HG02588 (cell line): ENCODE measurements at regions not wholly inside any gene's neighbourhood (a gene's known extent, or its start where the extent isn't known, plus 50 kb on each side); places are given as distances from the start of the nearest gene placed in this dataset.

Source experiments
- ATAC-seq: cut with Tn5 transposase; IDR thresholded peaks from one replicate; pipeline ENCODE4 v1.9.1; 2021; ENCODE audit warnings: mild to moderate bottlenecking, moderate library complexity; ENCODE audit not compliant: unreplicated experiment

DNA sequence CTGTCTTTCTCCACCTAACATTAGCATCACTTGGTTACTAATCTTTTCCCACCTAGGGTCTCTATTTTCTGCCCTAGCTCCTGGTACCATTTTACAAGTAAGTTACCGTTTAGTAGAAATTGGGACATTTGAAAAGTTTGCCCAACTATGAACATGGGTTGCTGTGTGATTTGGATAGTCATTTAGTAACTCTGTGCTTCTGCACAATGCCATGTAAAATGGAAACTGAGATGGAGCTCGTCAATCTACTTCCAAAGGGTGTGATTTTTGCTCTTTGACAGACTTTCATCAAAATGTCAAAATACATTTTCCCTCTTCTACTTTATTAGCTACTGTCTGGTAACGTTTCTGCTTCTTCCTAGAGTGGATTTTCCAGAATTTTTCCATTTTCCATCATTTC, 381.5 kb upstream of the B3GALT2 start:
- no peak for ATAC-seq

DNA sequence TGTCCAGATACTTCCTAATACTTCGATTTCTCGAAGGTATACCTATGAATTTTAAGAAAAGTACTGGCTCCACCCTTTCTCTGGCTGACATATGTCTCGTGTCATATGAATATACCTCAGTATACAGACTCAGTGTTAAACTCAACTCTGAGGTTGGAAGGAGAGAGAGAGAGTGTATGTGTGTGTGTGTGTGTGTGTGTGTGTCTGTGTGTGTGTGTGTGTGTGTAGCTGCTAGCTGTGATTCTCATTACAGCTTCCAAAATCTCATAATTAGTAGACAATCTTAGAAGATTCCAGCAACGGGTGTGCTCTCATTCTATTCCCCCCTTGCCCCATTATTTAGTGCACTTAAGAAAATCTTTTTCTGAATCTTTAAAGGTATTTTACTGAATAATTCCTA, 380.3 kb upstream of the B3GALT2 start:
- ATAC-seq = no peak

DNA sequence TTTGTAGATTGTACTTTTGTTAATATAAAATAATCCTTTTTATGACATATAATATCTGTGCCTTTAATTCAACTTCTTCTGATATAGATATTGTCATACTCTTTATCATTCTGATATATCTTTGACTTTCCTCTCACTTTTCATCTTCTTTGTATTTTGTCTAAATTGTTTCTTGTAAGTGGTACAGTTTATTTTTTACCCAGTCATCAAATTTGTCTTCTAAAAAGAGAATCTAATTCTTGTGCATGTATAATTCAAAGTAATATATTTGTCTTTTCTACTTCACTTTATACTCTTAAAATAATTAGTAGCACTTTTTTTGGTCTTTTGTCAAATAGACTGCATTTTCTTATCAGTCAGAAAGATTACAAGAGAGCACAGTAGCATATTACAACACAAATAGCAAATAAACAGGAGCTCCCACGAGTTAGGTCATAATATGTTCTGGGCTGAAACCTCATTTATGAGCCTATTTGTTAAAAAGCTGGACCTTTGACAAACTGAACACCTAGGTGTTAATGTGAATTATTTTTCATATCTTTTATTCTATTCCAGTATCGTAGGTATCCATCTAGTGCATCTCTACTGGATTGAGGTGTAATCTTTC, 379.7 kb upstream of the B3GALT2 start:
- ATAC-seq = no peak

GRCh38 chr1:193562121-193562520, 375.7 kb upstream of the B3GALT2 start:
- no peak for ATAC-seq

GRCh38 chr1:193558491-193559028, 372.1 kb upstream of the B3GALT2 start:
- no peak for ATAC-seq

GRCh38 chr1:193555662-193556441, 369.4 kb upstream of the B3GALT2 start:
- no peak for ATAC-seq

GRCh38 chr1:193553564-193553963, 367.2 kb upstream of the B3GALT2 start:
- ATAC-seq = no peak

- no peak for ATAC-seq
Measured at GRCh38 chr1:193552274-193552673, 365.9 kb upstream of the B3GALT2 start.

DNA sequence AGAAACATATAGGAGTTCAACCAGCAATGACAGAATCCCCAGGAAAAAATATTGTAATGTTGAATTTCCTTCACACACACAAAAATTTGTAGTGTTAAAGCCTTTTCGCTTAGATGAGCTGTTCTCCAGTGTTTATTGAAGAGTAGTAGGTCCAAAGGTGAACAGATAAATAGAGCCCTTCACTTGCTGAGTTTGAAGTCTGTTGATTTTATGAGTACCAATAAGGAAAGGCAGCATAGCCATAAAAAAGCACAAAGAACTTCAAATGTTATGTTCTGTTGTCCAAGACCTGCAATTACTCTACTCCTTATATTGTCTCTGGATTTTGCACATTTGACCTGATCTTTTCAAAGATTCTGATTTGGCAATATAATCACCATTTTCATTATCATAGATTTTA, 362.7 kb upstream of the B3GALT2 start:
- no peak for ATAC-seq

DNA sequence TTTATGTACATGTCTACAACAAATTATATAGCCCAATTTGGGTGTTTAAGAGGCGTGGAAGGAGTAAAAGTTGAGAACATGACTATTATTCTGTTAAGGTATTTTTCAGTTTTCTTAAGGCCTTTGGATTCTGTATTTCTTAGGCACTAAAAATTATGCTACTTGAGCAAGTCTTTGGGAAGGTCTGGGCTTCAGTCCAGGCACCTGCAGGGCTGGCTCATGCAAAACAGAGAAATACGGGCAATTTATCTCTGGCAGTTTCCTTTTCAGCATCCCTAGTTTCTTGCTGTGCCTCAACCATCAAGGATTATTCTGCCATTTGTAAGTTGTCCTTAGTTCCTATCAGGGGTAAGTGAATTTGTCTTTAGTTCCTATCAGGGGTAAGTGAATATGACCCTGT, 358.8 kb upstream of the B3GALT2 start:
- no peak for ATAC-seq

DNA sequence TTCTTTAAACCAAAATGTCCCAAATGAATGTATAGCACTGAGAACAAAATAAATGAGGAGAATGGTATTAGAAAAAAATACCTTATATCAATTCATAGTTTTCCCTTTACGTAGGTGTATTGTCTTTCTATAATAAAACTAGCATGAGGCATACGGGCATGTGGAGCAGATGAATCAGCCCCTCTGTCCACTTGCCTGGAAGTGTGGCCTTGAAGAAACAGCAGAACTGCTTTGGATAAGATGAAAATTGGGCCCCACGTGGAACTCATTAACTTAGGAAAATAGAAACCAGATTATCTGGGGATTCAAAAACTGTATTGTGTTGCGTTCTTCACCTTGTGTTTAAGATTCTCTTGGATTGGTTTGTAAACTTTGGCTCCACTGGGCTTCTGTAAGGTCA, 356.8 kb upstream of the B3GALT2 start:
- no peak for ATAC-seq

GRCh38 chr1:193542690-193543089, 356.3 kb upstream of the B3GALT2 start:
- ATAC-seq = no peak

DNA sequence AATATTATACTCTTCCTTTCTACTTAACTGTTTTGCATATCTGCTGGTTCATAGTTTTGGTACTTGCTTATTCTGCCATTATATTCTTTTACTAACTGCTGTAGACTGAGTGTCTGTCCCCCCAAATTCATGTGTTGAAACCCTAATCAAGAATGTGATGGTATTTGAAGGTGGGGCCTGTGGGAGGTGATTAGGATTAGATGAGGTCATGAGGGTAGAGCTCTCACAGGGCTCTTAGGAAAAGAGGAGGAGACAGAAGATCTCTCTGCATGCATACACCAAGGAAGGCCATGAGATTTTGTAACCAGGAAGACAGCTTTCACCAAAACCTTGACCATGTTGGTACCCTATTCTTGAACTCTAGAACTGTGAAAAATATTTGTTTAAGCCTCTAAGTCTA, 354.1 kb upstream of the B3GALT2 start:
- ATAC-seq = no peak

DNA sequence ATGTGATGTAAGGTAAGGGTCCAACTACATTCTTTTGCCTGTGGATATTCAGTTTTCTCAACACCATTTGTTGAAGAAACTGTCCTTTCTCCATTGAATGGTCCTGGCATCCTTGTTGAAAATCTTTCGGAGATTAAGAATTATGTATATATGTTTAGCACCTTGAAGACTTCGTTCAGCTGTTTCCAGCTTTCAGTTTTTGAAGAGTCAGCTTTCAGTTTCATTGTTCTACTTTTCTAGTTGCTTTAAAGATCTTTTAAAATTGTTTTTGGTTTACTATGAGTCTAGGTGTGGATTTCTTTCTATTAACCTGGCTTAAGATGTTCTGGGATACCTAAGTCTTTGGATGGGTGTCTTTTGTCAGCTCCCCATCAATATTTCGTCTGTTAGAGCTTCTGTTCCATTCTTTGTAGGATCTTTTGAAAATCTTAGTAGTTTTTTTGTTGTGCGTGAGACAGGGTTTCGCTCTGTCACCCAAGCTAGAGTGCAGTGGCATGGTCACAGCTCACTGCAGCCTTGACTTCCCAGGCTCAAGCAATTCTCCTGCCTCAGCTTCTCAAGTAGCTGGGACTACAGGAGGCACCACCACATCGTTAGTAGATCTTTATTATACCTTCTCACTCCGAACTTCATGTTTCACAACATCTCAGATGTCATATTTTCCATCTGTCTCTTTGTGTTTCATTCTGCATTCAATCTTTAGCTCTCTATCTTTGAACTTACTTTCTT, 353.5 kb upstream of the B3GALT2 start:
- ATAC-seq = peak; percentile 52

GRCh38 chr1:193538680-193539079, 352.3 kb upstream of the B3GALT2 start:
- no peak for ATAC-seq

GRCh38 chr1:193538003-193538354, 351.6 kb upstream of the B3GALT2 start:
- no peak for ATAC-seq

GRCh38 chr1:193537266-193538002, 351.0 kb upstream of the B3GALT2 start:
- ATAC-seq = peak; percentile 87

DNA sequence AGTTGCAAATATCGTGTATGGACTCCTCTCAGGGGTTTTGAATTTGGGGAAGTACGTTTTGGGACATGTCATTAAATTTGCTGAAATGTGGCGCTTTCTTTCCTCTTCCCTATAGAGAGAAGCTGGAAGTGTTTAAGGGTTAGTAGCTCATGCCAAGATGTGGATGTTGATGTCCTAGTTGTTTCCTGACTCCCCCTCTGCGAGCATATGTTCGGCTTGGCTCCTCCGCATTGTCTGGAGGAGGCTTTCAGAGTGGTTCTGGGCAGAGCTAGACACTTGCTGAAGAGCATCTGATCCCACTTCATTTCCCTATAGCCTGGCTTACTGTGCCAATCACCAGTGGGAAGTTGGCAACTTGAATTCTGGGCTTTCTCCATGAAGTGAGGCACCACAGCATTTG, 347.4 kb upstream of the B3GALT2 start:
- ATAC-seq = no peak

DNA sequence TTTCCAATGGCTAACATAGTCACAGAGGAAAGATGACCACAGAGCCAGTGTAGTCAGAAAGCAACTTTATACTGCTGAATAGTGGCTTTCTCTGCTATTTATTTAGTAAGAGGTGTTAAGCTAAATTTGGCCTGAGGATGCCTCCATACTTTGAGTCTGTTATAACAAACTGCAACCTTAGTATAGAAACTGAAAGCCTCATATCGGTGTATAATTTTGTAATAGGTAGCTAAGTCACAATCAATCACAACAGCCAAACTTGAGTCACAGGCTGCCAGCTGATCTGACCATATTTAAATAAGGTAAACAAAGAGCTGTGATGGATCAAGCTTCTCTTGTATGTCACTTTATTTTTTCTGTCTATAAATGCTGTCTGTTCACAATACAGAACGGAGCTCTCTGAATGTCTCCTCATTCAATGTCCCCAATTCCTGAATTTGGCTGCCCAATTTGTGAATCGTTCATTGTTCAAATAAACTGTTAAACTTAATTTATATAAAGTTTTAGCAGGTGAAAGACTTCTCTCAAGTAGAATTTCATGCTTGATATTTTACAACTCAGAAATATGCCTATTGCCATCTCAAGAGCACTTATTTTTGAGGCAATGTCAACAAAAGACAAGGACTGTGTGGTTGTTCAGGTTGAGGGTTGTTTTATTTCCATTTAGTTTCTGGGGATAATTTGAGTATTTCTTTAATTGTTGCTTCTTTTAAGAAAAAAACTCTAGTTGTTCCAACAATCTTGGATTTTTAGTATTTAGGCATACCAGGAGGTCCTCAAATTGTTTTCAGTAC, 339.7 kb upstream of the B3GALT2 start:
- ATAC-seq = no peak

DNA sequence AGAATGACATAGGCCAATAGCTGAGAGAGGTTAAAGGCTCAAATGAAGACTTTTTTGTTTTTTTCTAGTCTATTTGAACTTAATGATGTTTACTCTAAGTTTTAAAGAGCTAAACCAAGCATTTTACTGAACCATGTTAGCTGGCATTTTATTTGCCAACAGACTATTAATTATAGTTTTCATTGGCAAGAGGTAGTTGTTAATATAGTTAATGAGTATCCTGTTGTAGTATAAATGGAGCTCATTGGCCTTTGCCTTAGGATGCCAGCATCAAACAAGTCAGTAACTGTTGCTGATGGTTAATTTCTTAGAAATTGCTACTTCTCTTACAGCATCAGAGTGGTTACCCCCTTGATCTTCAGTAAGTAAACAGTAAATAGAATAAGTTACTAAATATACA, 339.0 kb upstream of the B3GALT2 start:
- no peak for ATAC-seq
